ENCODE measurements at regions not wholly inside any gene's neighbourhood (a gene's known extent, or its start where the extent isn't known, plus 50 kb on each side); places are given as distances from the start of the nearest gene placed in this dataset.

- TF ChIP-seq USF2 (IDR thresholded peaks at IDR 0.05; ENCODE audit: borderline replicate concordance, low read depth, low read length) = no peak
- TF ChIP-seq RXRA (IDR thresholded peaks at IDR 0.05; ENCODE audit: borderline replicate concordance, low read depth) = no peak
These were observed 162.7 kb upstream of the TCF21 start (continued) for GRCh38 chr6:133726188-133726587.

- no peak overlapping the region for H3K27ac ChIP-seq (ENCODE audit: low read depth in 2 of 2, low read length in 1 of 2)
- DNase-seq = no peak
- no peaks in the 10 kb centered on the region for H3F3A ChIP-seq (replicated peaks; ENCODE audit: insufficient read depth)
- peaks cover 11% of the 10 kb centered on the region; the same call in 1 of the 2 replicates for H3K9me3 ChIP-seq
- ChIA-PET POLR2A (no interaction called here), CTCF (no interaction called here)
- WGBS (ENCODE audit: low lambda C conversion rate) = 4% methylated on average over 4 of the region's 4 CpGs
- no peaks in the 10 kb centered on the region for H3K4me1 ChIP-seq (ENCODE audit: control insufficient read depth in 1 of 2, insufficient read depth in 2 of 2, low read depth in 1 of 2, low read length in 1 of 2)
- no peak overlapping the region for H3K4me2 ChIP-seq
- H3K9ac ChIP-seq = no peak overlapping the region
- H3K79me2 ChIP-seq (ENCODE audit: insufficient read depth) = no peaks in the 10 kb centered on the region
- no peaks in the 10 kb centered on the region for H3K27me3 ChIP-seq (ENCODE audit: insufficient read depth)
- H2AFZ ChIP-seq (ENCODE audit: low read depth) = no peak overlapping the region
- TF ChIP-seq JUND (IDR thresholded peaks at IDR 0.05) (no peak), ELF1 (IDR thresholded peaks at IDR 0.05) (no peak), RAD21 (IDR thresholded peaks at IDR 0.05; ENCODE audit: low read length) (no peak), ZBTB33 (IDR thresholded peaks at IDR 0.05; ENCODE audit: borderline replicate concordance, low read depth) (no peak), TAF1 (IDR thresholded peaks at IDR 0.05; ENCODE audit: borderline replicate concordance, low read depth, low read length) (no peak), IRF3 (IDR thresholded peaks at IDR 0.05; ENCODE audit: low read depth, low read length) (no peak), RCOR1 (IDR thresholded peaks at IDR 0.05; ENCODE audit: low read length) (no peak), TCF12 (IDR thresholded peaks at IDR 0.05) (no peak), TEAD4 (IDR thresholded peaks at IDR 0.05; ENCODE audit: borderline replicate concordance, insufficient read depth) (no peak), FOXJ3 (CRISPR knock-in tag; IDR thresholded peaks at IDR 0.05) (no peak), SIN3A (IDR thresholded peaks at IDR 0.05; ENCODE audit: borderline replicate concordance, low read depth, low read length) (no peak), RFX5 (IDR thresholded peaks at IDR 0.05; ENCODE audit: low read length) (no peak), FOXM1 (IDR thresholded peaks at IDR 0.05; ENCODE audit: low read depth) (no peak), FOSL2 (IDR thresholded peaks at IDR 0.05; ENCODE audit: borderline replicate concordance, low read depth) (no peak)
- no peaks in the 10 kb centered on the region for H3K36me3 ChIP-seq (replicated peaks in 1 of 2; ENCODE audit: control insufficient read depth in 1 of 2, insufficient read depth in 2 of 2, low read length in 1 of 2)
- H4K20me1 ChIP-seq (ENCODE audit: insufficient read depth) = no peaks in the 10 kb centered on the region
- H3K4me3 ChIP-seq (ENCODE audit: low read depth in 2 of 2, low read length in 1 of 2) = no peak overlapping the region
- H3K9me2 ChIP-seq = no peaks in the 10 kb centered on the region
These were observed 158.0 kb upstream of the TCF21 start for GRCh38 chr6:133730881-133731280.
